ENCODE measurements at regions not wholly inside any gene's neighbourhood (a gene's known extent, or its start where the extent isn't known, plus 50 kb on each side); places are given as distances from the start of the nearest gene placed in this dataset.
A peak's percentile ranks its signal among the peaks of the same experiment; 100 is the strongest.

- DNase-seq (ENCODE audit: low read depth in 3 of 3) = no peak
Measured at GRCh38 chr13:106626473-106626872, 58.5 kb upstream of the ARGLU1 start.

GRCh38 chr13:106625578-106625977 lies 57.6 kb upstream of the ARGLU1 start:
- no peak for DNase-seq (ENCODE audit: low read depth in 3 of 3)

- no peak for DNase-seq (ENCODE audit: low read depth in 3 of 3)
Measured at GRCh38 chr13:106623799-106624460, 56.0 kb upstream of the ARGLU1 start.

- no peak for DNase-seq (ENCODE audit: low read depth in 3 of 3)
Measured at GRCh38 chr13:106621833-106622232, 53.9 kb upstream of the ARGLU1 start.

- peak in 1 of 3 experiments; percentile 6 for DNase-seq (ENCODE audit: low read depth in 3 of 3)
Measured at GRCh38 chr13:106619688-106620555, 52.0 kb upstream of the ARGLU1 start.
